IPS DF 6.9 (cell line): ENCODE measurements at regions not wholly inside any gene's neighbourhood (a gene's known extent, or its start where the extent isn't known, plus 50 kb on each side); places are given as distances from the start of the nearest gene placed in this dataset.

Experiments
- DNase-seq: peaks from one replicate; pipeline ENCODE4 v3.0.0-alpha.2; 2013; ENCODE audit warnings: low read depth, low spot score
- H3K27ac ChIP-seq: one replicate; pipeline ENCODE4 v1.5.1; 2013; ENCODE audit warnings: low read length, control low read depth
- H3K27me3 ChIP-seq: 2 replicates; pipeline ENCODE4 v1.6.1; 2013; ENCODE audit warnings: mild to moderate bottlenecking, low read length; ENCODE audit not compliant: control insufficient read depth, insufficient read depth
- H3K36me3 ChIP-seq: 2 replicates; pipeline ENCODE4 v1.6.1; 2013; ENCODE audit warnings: low read length; ENCODE audit not compliant: control insufficient read depth, insufficient read depth
- H3K4me1 ChIP-seq: 2 replicates; pipeline ENCODE4 v1.6.1; 2013; ENCODE audit warnings: low read length; ENCODE audit not compliant: control insufficient read depth, insufficient read depth
- H3K4me3 ChIP-seq: 2 replicates; pipeline ENCODE4 v1.5.1; 2013; ENCODE audit warnings: mild to moderate bottlenecking, low read length
- H3K9me3 ChIP-seq: 2 replicates; pipeline ENCODE4 v1.6.1; 2013; ENCODE audit warnings: low read length, inconsistent platforms; ENCODE audit not compliant: control insufficient read depth, insufficient read depth
- WGBS: extraction: QIAGEN DNeasy Blood & Tissue Kit; methylation state at CpG from one replicate; pipeline ENCODE4 v1.1.7; 2013; ENCODE audit warnings: mixed read lengths, missing lambda C conversion rate; ENCODE audit not compliant: insufficient read length, insufficient coverage; 5-methylcytosine and 5-hydroxymethylcytosine counted together

DNA sequence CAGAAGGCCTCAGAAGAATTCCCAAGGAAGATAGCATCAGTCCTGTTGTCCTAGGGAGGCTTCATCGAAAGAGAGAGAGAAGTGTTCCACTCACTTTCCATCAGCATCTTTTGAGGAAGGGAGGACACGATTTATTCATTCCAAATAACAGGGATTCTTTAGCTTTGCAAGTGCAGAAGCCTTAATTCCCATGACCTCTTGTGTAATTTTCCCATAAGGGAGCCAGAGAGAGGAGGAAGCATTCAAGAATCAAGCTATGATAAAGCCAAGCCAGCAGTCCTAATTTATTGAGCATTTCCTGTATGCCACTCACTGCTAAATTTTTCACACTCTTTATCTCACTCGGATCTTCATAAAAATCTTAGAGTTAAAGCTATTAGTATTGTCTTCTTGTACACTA is 169.7 kb upstream of the MITF start:
- no peak overlapping the region for H3K27ac ChIP-seq

DNA sequence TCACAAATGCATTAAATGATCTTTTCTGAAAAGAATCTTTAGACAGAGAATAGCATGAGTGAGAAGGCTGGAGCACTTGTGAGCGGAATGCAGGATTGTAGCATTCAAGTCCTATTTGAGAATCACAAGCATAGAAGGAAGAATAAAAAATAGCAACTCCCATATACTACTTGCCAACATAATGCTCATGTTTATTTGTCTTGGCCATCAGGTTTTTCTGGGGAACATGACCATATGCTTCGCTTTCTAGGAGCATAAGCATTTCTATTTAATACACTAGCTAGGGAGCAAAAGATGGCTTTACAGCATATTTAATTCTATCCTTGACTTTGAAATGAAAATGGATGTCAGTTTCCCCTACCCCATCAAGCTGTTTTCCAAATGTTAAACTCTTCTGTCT is 170.3 kb upstream of the MITF start:
- no peak overlapping the region for H3K4me3 ChIP-seq
- no CpG with 5 or more reads among the region's 2 CpGs for WGBS
- no peak for DNase-seq
- no peaks in the 10 kb centered on the region for H3K36me3 ChIP-seq
- H3K27me3 ChIP-seq, result no peaks in the 10 kb centered on the region
- no peaks in the 10 kb centered on the region for H3K4me1 ChIP-seq
- H3K9me3 ChIP-seq, result no peaks in the 10 kb centered on the region
- H3K27ac ChIP-seq, result no peak overlapping the region

More for the DNA sequence above, 169.7 kb upstream of the MITF start:
- no peaks in the 10 kb centered on the region for H3K36me3 ChIP-seq
- no peak overlapping the region for H3K4me3 ChIP-seq
- H3K9me3 ChIP-seq, result no peaks in the 10 kb centered on the region
- no CpG with 5 or more reads among the region's 3 CpGs for WGBS
- H3K4me1 ChIP-seq, result no peaks in the 10 kb centered on the region
- no peak for DNase-seq
- no peaks in the 10 kb centered on the region for H3K27me3 ChIP-seq

DNA sequence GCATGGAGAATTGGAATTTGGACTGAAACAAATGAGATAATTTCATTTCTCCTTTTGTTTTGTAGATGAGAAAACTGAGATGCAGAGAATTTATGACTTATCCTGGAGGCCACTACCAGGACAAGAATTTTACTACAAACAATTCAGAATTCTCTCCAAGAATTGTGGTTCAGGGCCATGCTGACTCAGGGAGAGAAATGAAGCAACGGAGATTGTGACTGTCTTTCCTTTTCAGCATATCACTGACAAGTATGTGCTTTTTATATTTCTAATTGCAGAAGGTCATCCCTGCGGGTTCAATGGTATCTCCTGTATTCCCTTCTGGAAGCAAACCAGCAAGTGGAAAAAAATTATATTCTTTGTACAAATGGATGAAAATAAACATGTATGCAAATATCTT is 170.8 kb upstream of the MITF start:
- Histone ChIP-seq H3K27ac (no peak overlapping the region), H3K4me3 (no peak overlapping the region), H3K9me3 (no peaks in the 10 kb centered on the region), H3K4me1 (no peaks in the 10 kb centered on the region), H3K36me3 (no peaks in the 10 kb centered on the region), H3K27me3 (no peaks in the 10 kb centered on the region)
- DNase-seq, result no peak
- WGBS, result no CpG with 5 or more reads among the region's 2 CpGs

- Histone ChIP-seq H3K27me3 (no peaks in the 10 kb centered on the region), H3K27ac (no peak overlapping the region), H3K36me3 (no peaks in the 10 kb centered on the region), H3K4me3 (no peak overlapping the region), H3K9me3 (no peaks in the 10 kb centered on the region), H3K4me1 (no peaks in the 10 kb centered on the region)
- WGBS, result no CpG with 5 or more reads among the region's 2 CpGs
- no peak for DNase-seq
Measured at GRCh38 chr3:69567710-69568052, 171.6 kb upstream of the MITF start.

DNA sequence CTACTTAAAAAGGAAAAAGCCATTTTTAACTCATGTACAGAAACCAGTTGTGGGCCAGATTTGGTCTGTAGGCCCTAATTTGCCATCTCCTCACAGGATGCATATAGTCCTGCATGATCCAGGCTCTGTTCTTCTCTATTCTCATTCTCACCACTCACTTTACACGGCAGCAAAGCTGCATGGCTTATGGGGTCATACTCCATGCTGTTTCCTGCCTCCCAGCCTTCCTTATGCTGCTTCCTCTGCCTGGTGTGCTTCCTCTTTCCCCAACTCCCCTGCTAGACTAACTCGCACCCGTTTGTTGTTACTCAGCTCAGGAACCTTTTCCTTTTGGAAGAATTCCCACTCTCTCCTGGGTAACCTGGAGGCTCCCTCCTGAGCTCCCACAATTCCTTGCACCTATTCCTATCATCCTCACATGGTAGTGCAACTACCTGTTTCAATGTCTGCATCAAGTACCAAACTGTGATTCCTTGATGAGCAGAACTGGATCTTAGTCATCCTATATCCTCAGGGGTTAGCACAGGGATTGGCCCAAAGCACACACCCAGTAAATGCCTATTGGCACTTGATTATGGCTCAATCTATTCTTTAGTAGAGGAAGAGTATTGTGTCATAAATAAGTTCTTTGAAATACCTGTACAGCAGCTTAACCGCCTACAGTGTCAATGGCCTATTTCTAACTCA is 172.1 kb upstream of the MITF start:
- Histone ChIP-seq H3K4me1 (no peaks in the 10 kb centered on the region), H3K27ac (no peak overlapping the region), H3K4me3 (no peak overlapping the region), H3K9me3 (no peaks in the 10 kb centered on the region), H3K36me3 (no peaks in the 10 kb centered on the region), H3K27me3 (no peaks in the 10 kb centered on the region)
- no CpG with 5 or more reads among the region's 4 CpGs for WGBS
- no peak for DNase-seq

- Histone ChIP-seq H3K4me3 (no peak overlapping the region), H3K9me3 (no peaks in the 10 kb centered on the region), H3K4me1 (no peaks in the 10 kb centered on the region), H3K27ac (no peak overlapping the region), H3K27me3 (no peaks in the 10 kb centered on the region), H3K36me3 (no peaks in the 10 kb centered on the region)
- WGBS, result no CpG with 5 or more reads among the region's 4 CpGs
- no peak for DNase-seq
Measured at GRCh38 chr3:69566275-69566674, 173.0 kb upstream of the MITF start.

GRCh38 chr3:69565316-69565715 is 173.9 kb upstream of the MITF start:
- no peaks in the 10 kb centered on the region for H3K27me3 ChIP-seq
- no CpG with 5 or more reads among the region's 4 CpGs for WGBS

DNA sequence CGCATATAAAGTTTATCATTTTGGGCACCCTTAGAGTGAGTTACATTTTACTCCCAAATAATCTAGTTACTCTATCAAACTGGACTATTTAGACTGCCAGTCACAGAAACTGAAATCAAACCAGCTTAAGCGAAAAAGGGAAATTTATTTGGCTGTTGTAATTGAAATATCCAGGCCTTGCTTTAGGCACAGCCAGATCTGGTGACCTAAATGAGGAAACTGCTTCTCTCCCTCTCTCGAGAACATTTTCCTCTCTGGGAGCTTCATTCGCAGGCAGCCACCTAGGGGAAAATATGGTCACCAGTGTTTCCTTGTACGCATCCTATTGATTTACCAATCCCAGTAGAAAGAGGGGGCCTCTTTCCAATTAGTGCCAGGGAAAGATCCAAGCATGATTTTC is 175.3 kb upstream of the MITF start:
- no CpG with 5 or more reads among the region's 5 CpGs for WGBS
- H3K9me3 ChIP-seq, result no peaks in the 10 kb centered on the region
- DNase-seq, result no peak
- no peak overlapping the region for H3K4me3 ChIP-seq
- H3K36me3 ChIP-seq, result no peaks in the 10 kb centered on the region
- H3K4me1 ChIP-seq, result no peaks in the 10 kb centered on the region
- no peak overlapping the region for H3K27ac ChIP-seq
- H3K27me3 ChIP-seq, result no peaks in the 10 kb centered on the region

More at GRCh38 chr3:69565316-69565715, 173.9 kb upstream of the MITF start:
- H3K4me1 ChIP-seq, result no peaks in the 10 kb centered on the region
- no peaks in the 10 kb centered on the region for H3K9me3 ChIP-seq
- H3K36me3 ChIP-seq, result no peaks in the 10 kb centered on the region
- H3K27ac ChIP-seq, result no peak overlapping the region
- no peak for DNase-seq
- H3K4me3 ChIP-seq, result no peak overlapping the region

GRCh38 chr3:69563151-69563550 is 176.1 kb upstream of the MITF start:
- Histone ChIP-seq H3K4me1 (no peaks in the 10 kb centered on the region), H3K27ac (no peak overlapping the region), H3K9me3 (no peaks in the 10 kb centered on the region), H3K36me3 (no peaks in the 10 kb centered on the region), H3K4me3 (no peak overlapping the region), H3K27me3 (no peaks in the 10 kb centered on the region)
- no peak for DNase-seq
- WGBS, result no CpG with 5 or more reads among the region's 3 CpGs

DNA sequence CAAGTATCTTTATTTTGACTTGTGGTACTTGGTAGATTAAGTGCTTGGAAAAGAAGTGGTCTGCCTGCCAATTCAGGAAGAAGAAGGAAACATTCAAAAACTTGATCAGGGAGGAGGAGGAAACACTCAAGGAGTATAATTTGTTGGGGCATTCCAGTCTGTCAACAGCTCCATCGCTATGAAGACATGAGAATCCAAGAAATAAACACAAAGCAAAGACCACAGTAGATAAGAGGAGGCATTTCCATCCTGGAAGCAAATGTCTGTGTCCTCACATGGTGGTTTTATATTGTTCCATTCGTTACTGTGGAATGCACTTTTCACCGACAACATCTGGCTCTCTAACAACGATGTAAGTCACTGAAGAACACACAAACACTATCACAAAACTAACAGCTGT is 176.1 kb upstream of the FRMD4B start:
- Histone ChIP-seq H3K27ac (no peak overlapping the region), H3K27me3 (no peaks in the 10 kb centered on the region), H3K4me1 (no peaks in the 10 kb centered on the region), H3K4me3 (no peak overlapping the region), H3K36me3 (no peaks in the 10 kb centered on the region), H3K9me3 (no peaks in the 10 kb centered on the region)
- DNase-seq, result no peak
- no CpG with 5 or more reads among the region's 4 CpGs for WGBS

DNA sequence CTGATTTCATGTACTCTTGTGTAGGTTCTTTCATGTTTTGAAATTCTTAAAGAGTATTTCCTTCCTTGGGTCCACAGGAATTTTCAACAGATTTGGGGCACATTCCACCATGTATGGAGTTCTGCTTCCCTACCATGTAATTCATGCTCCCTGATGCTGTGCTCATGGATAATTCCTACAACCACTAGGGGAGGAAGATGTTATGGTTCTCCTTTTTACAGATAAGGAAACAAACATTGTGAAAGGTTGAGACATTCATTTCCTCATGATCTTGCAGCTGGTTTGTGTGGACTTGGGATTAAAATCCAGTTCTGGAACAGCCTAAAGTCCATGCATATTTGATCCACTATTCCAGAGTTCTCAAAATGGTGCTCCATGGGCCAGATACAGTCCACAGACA is 174.9 kb upstream of the FRMD4B start:
- Histone ChIP-seq H3K27me3 (no peaks in the 10 kb centered on the region), H3K36me3 (no peaks in the 10 kb centered on the region), H3K4me1 (no peaks in the 10 kb centered on the region), H3K9me3 (no peaks in the 10 kb centered on the region), H3K27ac (no peak overlapping the region), H3K4me3 (no peak overlapping the region)
- DNase-seq, result no peak
